Neuronal stem cell (in vitro differentiated cells): ENCODE measurements at regions not wholly inside any gene's neighbourhood (a gene's known extent, or its start where the extent isn't known, plus 50 kb on each side); places are given as distances from the start of the nearest gene placed in this dataset.
"Not testable (repeated sequence)": the region's sequence is repeated elsewhere in the genome, so short reads cannot be mapped to it uniquely, and the experiment has no call there.

Experiments used
- DNase-seq: peaks from one replicate; pipeline ENCODE4 v3.0.0-alpha.2; 2013; ENCODE audit warnings: low spot score
- H2AFZ ChIP-seq: one replicate; pipeline ENCODE4 v1.6.1; 2013; ENCODE audit warnings: mild to moderate bottlenecking, low read length, inconsistent platforms
- H2AK5ac ChIP-seq: 2 replicates; pipeline ENCODE4 v1.6.1; 2013; ENCODE audit warnings: low read depth, mild to moderate bottlenecking, inconsistent platforms, low read length, moderate library complexity, mixed read lengths
- H2BK120ac ChIP-seq: 2 replicates; pipeline ENCODE4 v1.6.1; 2013; ENCODE audit warnings: low read depth, mild to moderate bottlenecking, inconsistent platforms, low read length, moderate library complexity, mixed read lengths
- H2BK12ac ChIP-seq: one replicate; pipeline ENCODE4 v1.6.1; 2013; ENCODE audit warnings: low read length, inconsistent platforms
- H2BK15ac ChIP-seq: 2 replicates; pipeline ENCODE4 v1.6.1; 2013; ENCODE audit warnings: mild to moderate bottlenecking, low read length, inconsistent platforms, mixed read lengths
- H2BK5ac ChIP-seq: one replicate; pipeline ENCODE4 v1.6.1; 2013; ENCODE audit warnings: inconsistent platforms, mild to moderate bottlenecking, low read length, moderate library complexity
- H3K14ac ChIP-seq: one replicate; pipeline ENCODE4 v1.6.1; 2013; ENCODE audit warnings: low read length, inconsistent platforms
- H3K18ac ChIP-seq: 2 replicates; pipeline ENCODE4 v1.6.1; 2013; ENCODE audit warnings: low read length, inconsistent platforms
- H3K23ac ChIP-seq: 2 replicates; pipeline ENCODE4 v1.6.1; 2013; ENCODE audit warnings: low read depth, mild to moderate bottlenecking, mixed read lengths, low read length, inconsistent platforms; ENCODE audit not compliant: poor library complexity
- H3K27ac ChIP-seq: replicated peaks from 3 replicates; pipeline ENCODE4 v1.5.1; 2013; ENCODE audit warnings: low read length, inconsistent platforms
- H3K27me3 ChIP-seq, 3 experiments: 2 replicates each; pipeline ENCODE4 v1.6.1; 2013; ENCODE audit warnings: low read length in 3 of 3, mild to moderate bottlenecking in 2 of 3, inconsistent platforms in 1 of 3, low read depth in 1 of 3, mixed read lengths in 1 of 3, moderate library complexity in 1 of 3; ENCODE audit not compliant: control insufficient read depth in 3 of 3, insufficient read depth in 3 of 3
- H3K36me3 ChIP-seq, 2 donors: replicated peaks in 1 of 2; 2 replicates each; pipeline ENCODE4 v1.6.1; 2013; ENCODE audit warnings: low read length in 2 of 2; ENCODE audit not compliant: control insufficient read depth in 2 of 2, insufficient read depth in 2 of 2
- H3K4ac ChIP-seq: 2 replicates; pipeline ENCODE4 v1.6.1; 2013; ENCODE audit warnings: inconsistent platforms, mild to moderate bottlenecking, low read length, moderate library complexity
- H3K4me1 ChIP-seq, 2 donors: 1 replicate in 1 of 2; 2 replicates in 1 of 2; pipeline ENCODE4 v1.6.1; 2013; ENCODE audit warnings: low read length in 2 of 2, low read depth in 1 of 2; ENCODE audit not compliant: control insufficient read depth in 2 of 2, insufficient read depth in 1 of 2
- H3K4me2 ChIP-seq: one replicate; pipeline ENCODE4 v1.6.1; 2013; ENCODE audit warnings: mild to moderate bottlenecking, low read length, inconsistent platforms; ENCODE audit not compliant: insufficient read depth, poor library complexity, severe bottlenecking
- H3K4me3 ChIP-seq, 2 donors: 2 replicates each; pipeline ENCODE4 v1.5.1; 2013; ENCODE audit warnings: low read length in 2 of 2, mild to moderate bottlenecking in 2 of 2, inconsistent platforms in 1 of 2, moderate library complexity in 1 of 2
- H3K79me1 ChIP-seq: one replicate; pipeline ENCODE4 v1.6.1; 2013; ENCODE audit warnings: low read depth, mild to moderate bottlenecking, inconsistent platforms, low read length, moderate library complexity
- H3K9ac ChIP-seq: one replicate; pipeline ENCODE4 v1.6.1; 2013; ENCODE audit warnings: mild to moderate bottlenecking, low read depth, low read length, inconsistent platforms; ENCODE audit not compliant: poor library complexity
- H3K9me3 ChIP-seq, 2 donors: replicated peaks in 1 of 2; 2 replicates each; pipeline versions ENCODE3 to v1.6.1; 2013; ENCODE audit warnings: low read length in 2 of 2, mild to moderate bottlenecking in 2 of 2, inconsistent platforms in 1 of 2, low read depth in 1 of 2, mixed read lengths in 1 of 2, moderate library complexity in 1 of 2; ENCODE audit not compliant: control insufficient read depth in 2 of 2, insufficient read depth in 1 of 2
- H4K8ac ChIP-seq: one replicate; pipeline ENCODE4 v1.6.1; 2013; ENCODE audit warnings: low read depth, mild to moderate bottlenecking, inconsistent platforms, low read length, moderate library complexity
- H4K91ac ChIP-seq: one replicate; pipeline ENCODE4 v1.6.1; 2013; ENCODE audit warnings: low read length, low read depth, mild to moderate bottlenecking, inconsistent platforms; ENCODE audit not compliant: poor library complexity
- WGBS, 2 donors: extraction: QIAGEN DNeasy Blood & Tissue Kit; methylation state at CpG; one replicate each; pipeline ENCODE4 v1.1.7; 2013; ENCODE audit warnings: missing lambda C conversion rate in 2 of 2, mixed read lengths in 1 of 2; ENCODE audit not compliant: insufficient read length in 2 of 2, insufficient replicate concordance in 1 of 2; ENCODE audit errors: extremely low coverage in 2 of 2; 5-methylcytosine and 5-hydroxymethylcytosine counted together

GRCh38 chr12:34168507-34168906 is 146.2 kb downstream of the ALG10 start:
- not testable (repeated sequence) for H2BK12ac ChIP-seq, DNase-seq, H3K79me1 ChIP-seq, H3K4ac ChIP-seq, H3K36me3 ChIP-seq, H2BK5ac ChIP-seq, H4K91ac ChIP-seq, H3K14ac ChIP-seq, H3K9ac ChIP-seq, H3K4me3 ChIP-seq, H3K4me1 ChIP-seq, H3K18ac ChIP-seq, H3K23ac ChIP-seq, H2BK120ac ChIP-seq, H3K27ac ChIP-seq, H4K8ac ChIP-seq, H2AFZ ChIP-seq, H2BK15ac ChIP-seq, H2AK5ac ChIP-seq, H3K4me2 ChIP-seq, H3K27me3 ChIP-seq
- WGBS, 2 donors: no CpG with 5 or more reads among the region's 1 CpG
- H3K9me3 ChIP-seq: peaks cover 0 to 14% of the 10 kb centered on the region in 2 donors

GRCh38 chr12:34186492-34186891 is 164.2 kb downstream of the ALG10 start:
- Histone ChIP-seq H3K27ac (no peak overlapping the region), H3K4me1 (no peaks in the 10 kb centered on the region), H2BK15ac (no peak overlapping the region), H3K9me3 (peaks cover 0 to 6% of the 10 kb centered on the region in 2 donors), H3K4me2 (no peak overlapping the region), H3K4me3 (no peak overlapping the region), H3K36me3 (no peaks in the 10 kb centered on the region), H2AFZ (no peak overlapping the region), H3K18ac (no peak overlapping the region), H2AK5ac (no peak overlapping the region), H2BK5ac (no peak overlapping the region), H2BK120ac (no peak overlapping the region), H3K27me3 (no peaks in the 10 kb centered on the region), H4K91ac (no peak overlapping the region), H3K23ac (no peak overlapping the region), H3K4ac (no peak overlapping the region), H2BK12ac (no peak overlapping the region), H3K9ac (no peak overlapping the region), H3K79me1 (no peaks in the 10 kb centered on the region), H3K14ac (no peak overlapping the region), H4K8ac (no peak overlapping the region)
- WGBS, 2 donors: no CpG with 5 or more reads among the region's 2 CpGs
- no peak for DNase-seq

- Histone ChIP-seq H3K18ac (no peak overlapping the region), H3K9me3 (peaks cover 0 to 7% of the 10 kb centered on the region in 2 donors), H3K23ac (no peak overlapping the region), H3K4me1 (no peaks in the 10 kb centered on the region), H2AK5ac (no peak overlapping the region), H3K27ac (no peak overlapping the region), H3K36me3 (no peaks in the 10 kb centered on the region), H3K4ac (no peak overlapping the region), H2BK15ac (no peak overlapping the region), H2BK5ac (no peak overlapping the region), H3K4me2 (no peak overlapping the region), H4K8ac (no peak overlapping the region), H2AFZ (no peak overlapping the region), H4K91ac (no peak overlapping the region), H2BK12ac (no peak overlapping the region), H3K79me1 (no peaks in the 10 kb centered on the region), H3K9ac (no peak overlapping the region), H2BK120ac (no peak overlapping the region), H3K14ac (no peak overlapping the region), H3K27me3 (no peaks in the 10 kb centered on the region), H3K4me3 (no peak overlapping the region)
- DNase-seq: no peak
- no CpG with 5 or more reads among the region's 1 CpG for WGBS, 2 donors
Measured at GRCh38 chr12:34188974-34189373, 166.7 kb downstream of the ALG10 start.

GRCh38 chr12:34190054-34190453 is 167.8 kb downstream of the ALG10 start:
- Histone ChIP-seq H2AFZ (no peak overlapping the region), H3K4me3 (no peak overlapping the region), H3K4me2 (no peak overlapping the region), H3K23ac (no peak overlapping the region), H3K4me1 (no peaks in the 10 kb centered on the region), H3K9ac (no peak overlapping the region), H2BK12ac (no peak overlapping the region), H3K4ac (no peak overlapping the region), H4K8ac (no peak overlapping the region), H3K14ac (no peak overlapping the region), H3K18ac (no peak overlapping the region), H2AK5ac (no peak overlapping the region), H2BK120ac (no peak overlapping the region), H4K91ac (no peak overlapping the region), H3K9me3 (peaks cover 0 to 7% of the 10 kb centered on the region in 2 donors), H2BK15ac (no peak overlapping the region), H3K27me3 (no peaks in the 10 kb centered on the region), H2BK5ac (no peak overlapping the region), H3K36me3 (no peaks in the 10 kb centered on the region), H3K79me1 (no peaks in the 10 kb centered on the region), H3K27ac (no peak overlapping the region)
- WGBS, 2 donors: no CpG with 5 or more reads among the region's 1 CpG
- DNase-seq: no peak
